ENCODE measurements at regions not wholly inside any gene's neighbourhood (a gene's known extent, or its start where the extent isn't known, plus 50 kb on each side); places are given as distances from the start of the nearest gene placed in this dataset.

- no peak overlapping the region for H3K4me3 ChIP-seq (ENCODE audit: control insufficient read depth, low read depth, low read length)
- DNase-seq (ENCODE audit: low read depth): no peak
- TF ChIP-seq CTCF (conservative IDR thresholded peaks at IDR 0.05; ENCODE audit: control insufficient read depth, insufficient read depth, low read depth, low read length): no peak
Observed at GRCh38 chr13:105506463-105506862, 1029.0 kb downstream of the EFNB2 start.

- H3K4me3 ChIP-seq (ENCODE audit: control insufficient read depth, low read depth, low read length): no peak overlapping the region
- TF ChIP-seq CTCF (conservative IDR thresholded peaks at IDR 0.05; ENCODE audit: control insufficient read depth, insufficient read depth, low read depth, low read length): no peak
- DNase-seq (ENCODE audit: low read depth): no peak
Observed at GRCh38 chr13:105502193-105502592, 1033.3 kb downstream of the EFNB2 start.

GRCh38 chr13:105497597-105497996, 1037.9 kb downstream of the EFNB2 start:
- TF ChIP-seq CTCF (conservative IDR thresholded peaks at IDR 0.05; ENCODE audit: control insufficient read depth, insufficient read depth, low read depth, low read length): no peak
- no peak for DNase-seq (ENCODE audit: low read depth)
- no peak overlapping the region for H3K4me3 ChIP-seq (ENCODE audit: control insufficient read depth, low read depth, low read length)

GRCh38 chr13:105492216-105492615, 1043.2 kb downstream of the EFNB2 start:
- DNase-seq (ENCODE audit: low read depth): no peak
- no peak for TF ChIP-seq CTCF (conservative IDR thresholded peaks at IDR 0.05; ENCODE audit: control insufficient read depth, insufficient read depth, low read depth, low read length)
- H3K4me3 ChIP-seq (ENCODE audit: control insufficient read depth, low read depth, low read length): no peak overlapping the region

- H3K4me3 ChIP-seq (ENCODE audit: control insufficient read depth, low read depth, low read length): no peak overlapping the region
- no peak for DNase-seq (ENCODE audit: low read depth)
- TF ChIP-seq CTCF (conservative IDR thresholded peaks at IDR 0.05; ENCODE audit: control insufficient read depth, insufficient read depth, low read depth, low read length): no peak
Observed at GRCh38 chr13:105491345-105491744, 1044.1 kb downstream of the EFNB2 start.

GRCh38 chr13:105485081-105485480, 1050.4 kb downstream of the EFNB2 start:
- no peak for TF ChIP-seq CTCF (conservative IDR thresholded peaks at IDR 0.05; ENCODE audit: control insufficient read depth, insufficient read depth, low read depth, low read length)
- no peak for DNase-seq (ENCODE audit: low read depth)
- H3K4me3 ChIP-seq (ENCODE audit: control insufficient read depth, low read depth, low read length): no peak overlapping the region

GRCh38 chr13:105474983-105475610, 1060.4 kb downstream of the EFNB2 start:
- no peak overlapping the region for H3K4me3 ChIP-seq (ENCODE audit: control insufficient read depth, low read depth, low read length)
- DNase-seq (ENCODE audit: low read depth): no peak
- no peak for TF ChIP-seq CTCF (conservative IDR thresholded peaks at IDR 0.05; ENCODE audit: control insufficient read depth, insufficient read depth, low read depth, low read length)
